AG09319 (cell line): ENCODE measurements at regions not wholly inside any gene's neighbourhood (a gene's known extent, or its start where the extent isn't known, plus 50 kb on each side); places are given as distances from the start of the nearest gene placed in this dataset.

Source experiments
- DNase-seq: peaks from one replicate; pipeline ENCODE4 v3.0.0-alpha.2; 2010; ENCODE audit warnings: low read depth; ENCODE audit errors: extremely low read depth
- CTCF ChIP-seq: IDR thresholded peaks from 2 replicates; pipeline ENCODE4 v1.5.1; 2011; ENCODE audit warnings: low read depth, mild to moderate bottlenecking, inconsistent platforms, low read length, moderate library complexity

DNA sequence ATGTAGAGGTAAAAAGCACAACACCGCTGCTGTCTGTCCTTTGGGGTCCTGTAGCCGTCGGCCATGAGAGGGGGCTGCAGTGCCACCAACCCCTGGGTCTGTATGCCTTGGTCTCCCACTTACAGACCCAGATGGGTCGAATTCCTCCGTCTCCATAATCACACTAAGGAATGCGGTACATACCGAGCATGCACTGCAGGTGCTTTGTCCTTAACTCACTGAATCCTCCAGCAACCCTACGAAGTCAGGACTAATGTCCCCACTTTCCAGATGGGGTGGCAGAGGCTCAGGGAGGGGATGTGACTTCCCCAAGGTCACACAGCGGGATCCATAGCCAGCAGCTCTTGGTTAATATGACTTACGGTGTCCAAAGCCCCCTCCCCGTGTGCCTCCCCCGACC, 219.9 kb upstream of the CIBAR2 start:
- TF ChIP-seq CTCF, result no peak
- DNase-seq, result no peak

- DNase-seq, result no peak
- no peak for TF ChIP-seq CTCF
Measured at GRCh38 chr16:85333337-85333736, 221.1 kb upstream of the CIBAR2 start.

DNA sequence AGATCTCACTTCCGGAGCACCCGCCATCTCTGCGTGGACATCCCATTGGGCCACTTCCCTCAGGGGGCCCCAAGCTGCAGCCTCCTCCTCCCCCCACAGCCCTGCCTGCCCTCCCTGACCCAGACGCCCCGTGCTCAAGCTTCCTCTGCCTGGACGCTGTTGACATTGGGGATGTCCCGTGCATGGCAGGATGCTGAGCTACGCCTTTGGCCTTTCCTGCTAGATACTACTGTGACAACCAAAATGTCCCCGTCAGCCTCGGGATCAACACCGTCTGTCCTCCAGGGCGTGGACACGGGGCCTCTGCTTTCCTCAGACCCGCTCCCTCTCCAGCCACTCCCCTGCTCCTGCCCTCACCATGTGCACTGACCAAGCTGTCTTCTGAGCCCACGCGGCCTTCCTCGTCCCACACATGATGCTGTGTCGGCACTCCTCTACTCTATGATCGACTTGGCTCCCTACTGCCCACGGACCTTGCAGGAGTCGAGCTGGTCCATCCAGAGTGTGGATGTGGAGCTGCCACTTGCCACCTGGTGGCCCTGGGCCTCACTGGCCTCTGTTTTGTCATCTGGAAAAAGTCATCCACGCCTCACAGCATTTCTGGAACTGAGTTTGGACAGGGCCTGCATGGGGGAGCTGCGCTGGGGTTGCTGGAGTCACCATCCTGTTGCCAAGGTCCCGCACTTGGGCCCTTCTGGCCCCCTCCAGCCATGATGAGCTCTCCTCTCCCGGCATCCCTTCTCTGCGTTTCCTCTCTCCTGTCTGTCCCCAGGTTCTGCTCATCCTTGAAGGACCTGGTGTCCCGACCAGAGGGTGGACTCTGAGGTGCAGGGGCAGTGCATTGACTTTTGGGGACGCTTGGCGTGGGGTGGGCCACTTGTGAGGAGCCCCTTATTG, 221.7 kb upstream of the CIBAR2 start:
- TF ChIP-seq CTCF, result no peak
- DNase-seq, result no peak

- no peak for TF ChIP-seq CTCF
- DNase-seq, result no peak
Measured at GRCh38 chr16:85334718-85335583, 222.7 kb upstream of the CIBAR2 start.

DNA sequence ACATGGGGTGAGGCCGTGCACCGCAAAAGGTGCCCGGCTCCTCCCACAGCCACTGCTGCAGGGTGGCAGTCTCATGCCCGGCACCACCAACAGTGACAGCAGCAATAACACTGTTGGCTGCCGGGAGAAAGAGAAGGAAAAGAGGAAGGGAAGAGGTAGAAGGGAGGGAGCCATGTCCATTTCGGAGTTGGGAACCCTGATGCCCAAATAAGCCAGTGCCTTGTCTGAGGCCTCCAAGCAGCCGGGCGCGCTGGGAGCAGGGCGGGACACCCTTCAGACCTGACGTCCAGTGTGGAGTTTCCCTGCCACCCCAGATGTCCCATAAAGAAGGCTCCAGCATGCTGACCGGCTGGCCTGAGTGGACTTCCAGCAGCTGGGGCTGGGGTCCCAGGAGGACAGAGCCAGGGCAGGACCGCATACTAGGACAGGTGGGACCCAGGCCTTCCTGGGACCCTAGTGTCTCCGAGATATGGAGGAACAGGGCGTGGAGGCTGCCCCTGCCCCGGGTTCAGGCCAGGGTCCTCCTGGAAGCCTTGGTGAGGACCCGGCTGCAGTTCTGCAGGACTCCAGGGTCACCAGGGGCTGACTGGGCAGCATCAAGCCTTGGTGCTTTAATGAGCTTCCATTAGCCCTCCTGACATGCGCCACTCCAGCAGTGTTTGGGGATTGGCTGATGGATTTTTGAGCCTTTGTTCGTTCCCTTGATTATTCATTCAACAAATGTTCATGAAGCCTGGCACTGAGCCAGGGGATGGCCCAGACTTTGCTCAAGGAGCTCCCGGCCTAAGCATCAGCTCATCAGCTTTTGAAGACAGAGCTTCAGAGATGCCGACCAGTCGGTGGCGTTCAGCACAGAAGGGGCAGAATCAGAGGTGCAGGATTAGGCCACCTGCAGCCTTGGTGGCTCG, 223.6 kb upstream of the CIBAR2 start:
- TF ChIP-seq CTCF, result no peak
- DNase-seq, result no peak

DNA sequence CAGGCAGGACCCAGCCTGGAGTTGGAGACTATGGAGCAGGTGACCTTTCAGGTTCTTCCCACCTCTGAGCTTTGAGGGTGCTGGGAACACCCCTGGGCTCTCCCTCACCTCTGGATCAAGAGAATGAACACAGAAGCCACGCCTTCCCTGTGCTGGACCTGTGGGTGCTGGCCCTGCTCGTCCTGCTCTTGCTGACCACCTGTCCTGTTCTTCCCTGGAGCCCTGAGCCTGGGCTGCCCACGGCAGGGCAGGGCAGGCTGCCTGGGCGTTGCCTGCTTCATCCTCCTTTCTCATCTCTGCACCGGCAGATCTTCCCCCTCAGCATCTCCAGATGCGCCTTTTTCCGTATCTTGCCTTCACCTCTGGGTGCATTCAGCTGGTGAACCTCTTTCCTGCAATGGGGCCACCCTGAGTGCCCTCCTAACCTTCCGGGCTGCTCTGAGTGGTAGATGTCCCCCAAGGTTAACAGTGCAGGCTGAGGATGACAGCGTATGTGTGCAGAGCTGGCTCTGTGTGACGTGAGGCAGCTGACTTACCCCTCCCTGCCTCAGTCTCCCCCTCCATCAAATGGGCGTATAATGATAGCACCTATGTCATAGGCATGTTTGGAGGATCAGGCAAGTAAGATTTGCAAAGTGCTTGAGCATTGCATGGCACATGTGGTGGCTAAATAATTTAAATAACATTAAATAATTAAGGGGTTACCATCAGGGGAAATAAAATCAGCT, 225.8 kb upstream of the CIBAR2 start:
- DNase-seq, result no peak
- no peak for TF ChIP-seq CTCF
